ENCODE measurements at regions not wholly inside any gene's neighbourhood (a gene's known extent, or its start where the extent isn't known, plus 50 kb on each side); places are given as distances from the start of the nearest gene placed in this dataset.
"Not testable (repeated sequence)": the region's sequence is repeated elsewhere in the genome, so short reads cannot be mapped to it uniquely, and the experiment has no call there.

- DNase-seq = no peak
Observed at GRCh38 chr1:198986442-198986841, 347.6 kb downstream of the PTPRC start.

- no peak for DNase-seq
Observed at GRCh38 chr1:199002661-199003060, 363.8 kb downstream of the PTPRC start.

GRCh38 chr1:199007423-199007822, 368.6 kb downstream of the PTPRC start:
- no peak for DNase-seq

- DNase-seq = no peak
Observed at GRCh38 chr1:199009447-199009846, 370.6 kb downstream of the PTPRC start.

- no peak for DNase-seq
Observed at GRCh38 chr1:199010492-199010891, 371.7 kb downstream of the PTPRC start.

GRCh38 chr1:199010933-199011332, 372.1 kb downstream of the PTPRC start:
- no peak for DNase-seq

- no peak for DNase-seq
Observed at GRCh38 chr1:199015799-199016198, 377.0 kb downstream of the PTPRC start.

GRCh38 chr1:199018471-199019135, 379.8 kb downstream of the PTPRC start:
- DNase-seq = no peak

- DNase-seq = no peak
Observed at GRCh38 chr1:199020051-199020450, 381.2 kb downstream of the PTPRC start.

GRCh38 chr1:199020904-199021303, 382.1 kb downstream of the PTPRC start:
- no peak for DNase-seq

- no peak for DNase-seq
Observed at GRCh38 chr1:199029401-199029800, 390.6 kb downstream of the PTPRC start.

- DNase-seq = no peak
Observed at GRCh38 chr1:199029855-199030254, 391.0 kb downstream of the PTPRC start.

- DNase-seq = not testable (repeated sequence)
Observed at GRCh38 chr1:199030541-199030940, 391.7 kb downstream of the PTPRC start.

- DNase-seq = not testable (repeated sequence)
Observed at GRCh38 chr1:199031170-199031569, 392.3 kb downstream of the PTPRC start.

GRCh38 chr1:199032479-199032878, 393.6 kb downstream of the PTPRC start:
- not testable (repeated sequence) for DNase-seq

GRCh38 chr1:199033661-199034060, 394.8 kb downstream of the PTPRC start:
- DNase-seq = no peak

GRCh38 chr1:199038156-199038555, 399.3 kb downstream of the PTPRC start:
- no peak for DNase-seq

- no peak for DNase-seq
Observed at GRCh38 chr1:199040076-199040905, 401.5 kb downstream of the PTPRC start.

- DNase-seq = no peak
Observed at GRCh38 chr1:199041173-199041914, 402.5 kb downstream of the PTPRC start.

- DNase-seq = no peak
Observed at GRCh38 chr1:199042193-199042592, 403.4 kb downstream of the PTPRC start.

GRCh38 chr1:199044191-199044590, 405.4 kb downstream of the PTPRC start:
- no peak for DNase-seq

- no peak for DNase-seq
Observed at GRCh38 chr1:199046618-199047017, 407.8 kb downstream of the PTPRC start.

GRCh38 chr1:199054694-199055093, 415.9 kb downstream of the PTPRC start:
- no peak for DNase-seq

- DNase-seq = no peak
Observed at GRCh38 chr1:199057322-199057721, 418.5 kb downstream of the PTPRC start.

Data from activated naive CD4-positive, alpha-beta T cell treated with anti-CD3 and anti-CD28 coated beads, Interleukin-2, amount 50 U/mL, for 16 hours (primary cell).